SK-N-SH treated with all-trans-retinoic acid at 6 μM for 48 hours (cell line): ENCODE measurements at regions not wholly inside any gene's neighbourhood (a gene's known extent, or its start where the extent isn't known, plus 50 kb on each side); places are given as distances from the start of the nearest gene placed in this dataset.
"Not testable (repeated sequence)": the region's sequence is repeated elsewhere in the genome, so short reads cannot be mapped to it uniquely, and the experiment has no call there.

Experiments used
- ARNTL ChIP-seq: fragments of 450-650 bp; formaldehyde crosslinking; IDR thresholded peaks from 2 replicates; pipeline ENCODE4 v1.5.0; 2020; ENCODE audit warnings: low read depth, mild to moderate bottlenecking, moderate library complexity, borderline replicate concordance
- CREB5 ChIP-seq: fragments of 250-450 bp; sonication (Bioruptor Pico); IDR thresholded peaks from 2 replicates; pipeline ENCODE4 v1.5.1; 2020; ENCODE audit warnings: low read depth, mild to moderate bottlenecking, moderate library complexity
- CSDC2 ChIP-seq: fragments of 250-450 bp; sonication (Bioruptor Pico); IDR thresholded peaks from 2 replicates; pipeline ENCODE4 v1.5.0; 2020; ENCODE audit warnings: mild to moderate bottlenecking, moderate library complexity
- CSRNP3 ChIP-seq: fragments of 250-450 bp; sonication (Bioruptor Pico); IDR thresholded peaks from 2 replicates; pipeline ENCODE4 v1.5.1; 2021; ENCODE audit warnings: mild to moderate bottlenecking, moderate library complexity
- GLIS3 ChIP-seq: fragments of 250-450 bp; sonication (Bioruptor Pico); IDR thresholded peaks from 2 replicates; pipeline ENCODE4 v1.5.0; 2020; ENCODE audit warnings: mild to moderate bottlenecking, moderate library complexity
- ISL1 ChIP-seq: fragments of 250-450 bp; sonication (Bioruptor Pico); IDR thresholded peaks from 2 replicates; pipeline ENCODE4 v2.1.2; 2022; ENCODE audit warnings: mild to moderate bottlenecking, moderate library complexity
- OSR1 ChIP-seq: fragments of 250-450 bp; sonication (Bioruptor Pico); IDR thresholded peaks from 2 replicates; pipeline ENCODE4 v1.8.0; 2022; ENCODE audit warnings: moderate library complexity, mild to moderate bottlenecking, inconsistent platforms
- RARB ChIP-seq: fragments of 250-450 bp; sonication (Bioruptor Pico); IDR thresholded peaks from 2 replicates; pipeline ENCODE4 v1.8.0; 2021; ENCODE audit warnings: mild to moderate bottlenecking, moderate library complexity
- TOX ChIP-seq: fragments of 250-450 bp; sonication (Bioruptor Pico); IDR thresholded peaks from 2 replicates; pipeline ENCODE4 v1.8.0; 2021; ENCODE audit warnings: mild to moderate bottlenecking, moderate library complexity, borderline replicate concordance
- ZFP3 ChIP-seq: fragments of 250-450 bp; sonication (Bioruptor Pico); IDR thresholded peaks from 2 replicates; pipeline ENCODE4 v1.5.0; 2020; ENCODE audit warnings: mild to moderate bottlenecking, moderate library complexity
- ZFP30 ChIP-seq: fragments of 450-650 bp; formaldehyde crosslinking; IDR thresholded peaks from 2 replicates; pipeline ENCODE4 v1.5.0; 2022; ENCODE audit warnings: mild to moderate bottlenecking, moderate library complexity
- ZNF70 ChIP-seq: fragments of 450-650 bp; formaldehyde crosslinking; IDR thresholded peaks from 2 replicates; pipeline ENCODE4 v1.5.0; 2020; ENCODE audit warnings: mild to moderate bottlenecking, moderate library complexity
- ZNF8 ChIP-seq: fragments of 450-650 bp; formaldehyde crosslinking; IDR thresholded peaks from 2 replicates; pipeline ENCODE4 v1.5.0; 2020; ENCODE audit warnings: mild to moderate bottlenecking, moderate library complexity
- TF ChIP-seq, protein P1 (sequence below): fragments of 250-450 bp; sonication (Bioruptor Pico); IDR thresholded peaks from 2 replicates; pipeline ENCODE4 v1.5.0; 2020; ENCODE audit warnings: mild to moderate bottlenecking, moderate library complexity

DNA sequence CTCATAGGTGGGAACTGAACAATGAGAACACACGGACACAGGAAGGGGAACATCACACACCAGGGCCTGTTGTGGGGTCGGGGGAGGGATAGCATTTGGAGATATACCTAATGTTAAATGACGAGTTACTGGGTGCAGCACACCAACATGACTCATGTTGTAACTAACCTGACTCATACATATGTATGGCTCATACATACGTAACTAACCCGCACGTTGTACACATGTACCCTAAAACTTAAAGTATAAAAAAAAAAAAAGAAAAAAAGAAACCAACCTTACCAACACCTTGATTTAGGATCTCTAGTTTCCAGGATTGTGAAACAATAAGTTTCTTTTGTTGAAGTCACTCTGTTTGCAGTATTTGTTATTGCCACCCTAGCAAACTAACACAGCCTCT is 76.3 kb upstream of the NPSR1 start:
- not testable (repeated sequence) for TF ChIP-seq RARB (CRISPR knock-in tag); ARNTL (CRISPR knock-in tag); CREB5 (CRISPR knock-in tag); TOX; CSRNP3; ZFP30; ZFP3; OSR1 (CRISPR knock-in tag); ZNF8; CSDC2; GLIS3 (CRISPR knock-in tag); ZNF70; ISL1 (CRISPR knock-in tag)
- TF ChIP-seq, protein P1, sequence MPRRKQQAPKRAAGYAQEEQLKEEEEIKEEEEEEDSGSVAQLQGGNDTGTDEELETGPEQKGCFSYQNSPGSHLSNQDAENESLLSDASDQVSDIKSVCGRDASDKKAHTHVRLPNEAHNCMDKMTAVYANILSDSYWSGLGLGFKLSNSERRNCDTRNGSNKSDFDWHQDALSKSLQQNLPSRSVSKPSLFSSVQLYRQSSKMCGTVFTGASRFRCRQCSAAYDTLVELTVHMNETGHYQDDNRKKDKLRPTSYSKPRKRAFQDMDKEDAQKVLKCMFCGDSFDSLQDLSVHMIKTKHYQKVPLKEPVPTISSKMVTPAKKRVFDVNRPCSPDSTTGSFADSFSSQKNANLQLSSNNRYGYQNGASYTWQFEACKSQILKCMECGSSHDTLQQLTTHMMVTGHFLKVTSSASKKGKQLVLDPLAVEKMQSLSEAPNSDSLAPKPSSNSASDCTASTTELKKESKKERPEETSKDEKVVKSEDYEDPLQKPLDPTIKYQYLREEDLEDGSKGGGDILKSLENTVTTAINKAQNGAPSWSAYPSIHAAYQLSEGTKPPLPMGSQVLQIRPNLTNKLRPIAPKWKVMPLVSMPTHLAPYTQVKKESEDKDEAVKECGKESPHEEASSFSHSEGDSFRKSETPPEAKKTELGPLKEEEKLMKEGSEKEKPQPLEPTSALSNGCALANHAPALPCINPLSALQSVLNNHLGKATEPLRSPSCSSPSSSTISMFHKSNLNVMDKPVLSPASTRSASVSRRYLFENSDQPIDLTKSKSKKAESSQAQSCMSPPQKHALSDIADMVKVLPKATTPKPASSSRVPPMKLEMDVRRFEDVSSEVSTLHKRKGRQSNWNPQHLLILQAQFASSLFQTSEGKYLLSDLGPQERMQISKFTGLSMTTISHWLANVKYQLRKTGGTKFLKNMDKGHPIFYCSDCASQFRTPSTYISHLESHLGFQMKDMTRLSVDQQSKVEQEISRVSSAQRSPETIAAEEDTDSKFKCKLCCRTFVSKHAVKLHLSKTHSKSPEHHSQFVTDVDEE (CRISPR knock-in tag) = not testable (repeated sequence)
